Embryonic facial prominence (tissue), 1 donor: ENCODE measurements at regions not wholly inside any gene's neighbourhood (a gene's known extent, or its start where the extent isn't known, plus 50 kb on each side); places are given as distances from the start of the nearest gene placed in this dataset.
"Not testable (repeated sequence)": the region's sequence is repeated elsewhere in the genome, so short reads cannot be mapped to it uniquely, and the experiment has no call there.

Experiments
- DNase-seq: peaks from one replicate; pipeline ENCODE4 v3.0.0-alpha.2; 2016; ENCODE audit errors: extremely low spot score

- DNase-seq: no peak
These were observed 822.1 kb downstream of the TENT5A start for GRCh38 chr6:80930376-80930775.

DNA sequence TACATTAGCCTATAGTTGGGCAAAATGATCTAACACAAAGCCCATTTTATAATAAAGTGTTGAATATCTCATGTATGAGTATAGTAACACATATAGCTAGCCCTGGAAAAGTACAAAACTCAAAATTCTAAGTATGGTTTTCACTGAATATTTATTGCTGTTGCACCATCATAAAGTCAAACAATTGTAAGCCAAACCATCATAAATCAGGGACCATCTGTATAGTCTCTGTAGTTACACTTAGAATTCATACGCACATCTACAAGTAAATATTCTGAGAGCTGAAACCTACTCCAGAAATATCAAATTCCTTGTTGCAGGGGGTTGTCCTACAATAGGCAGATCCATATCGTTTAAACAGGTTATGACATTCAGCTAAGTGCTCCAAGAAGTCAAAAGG, 817.3 kb downstream of the BCKDHB start:
- no peak for DNase-seq

GRCh38 chr6:80922916-80923455, 816.5 kb downstream of the BCKDHB start:
- DNase-seq: no peak

GRCh38 chr6:80921861-80922460, 815.5 kb downstream of the BCKDHB start:
- DNase-seq: no peak

DNA sequence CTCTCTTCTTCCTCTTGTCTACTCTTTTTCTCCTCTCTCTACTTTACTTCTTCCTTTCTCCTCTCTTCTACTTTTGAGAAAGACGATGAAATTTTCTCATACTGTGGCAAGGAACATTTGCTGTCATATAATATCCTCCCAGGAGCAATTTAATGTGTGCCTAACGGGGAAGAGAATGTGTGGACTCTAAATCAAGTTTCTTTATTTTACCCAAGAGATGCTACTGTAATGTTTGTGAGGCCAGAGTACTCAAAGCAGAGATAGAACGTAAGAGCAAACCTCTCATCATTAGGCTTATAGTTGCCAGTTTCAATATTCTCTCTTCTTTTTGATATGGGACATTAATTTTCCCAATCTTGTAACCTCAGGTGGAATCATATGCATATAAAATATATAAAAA, 801.4 kb downstream of the BCKDHB start:
- DNase-seq: no peak

GRCh38 chr6:80903711-80904110, 797.2 kb downstream of the BCKDHB start:
- DNase-seq: no peak

- no peak for DNase-seq
These were observed 780.0 kb downstream of the BCKDHB start for GRCh38 chr6:80886475-80886874.

DNA sequence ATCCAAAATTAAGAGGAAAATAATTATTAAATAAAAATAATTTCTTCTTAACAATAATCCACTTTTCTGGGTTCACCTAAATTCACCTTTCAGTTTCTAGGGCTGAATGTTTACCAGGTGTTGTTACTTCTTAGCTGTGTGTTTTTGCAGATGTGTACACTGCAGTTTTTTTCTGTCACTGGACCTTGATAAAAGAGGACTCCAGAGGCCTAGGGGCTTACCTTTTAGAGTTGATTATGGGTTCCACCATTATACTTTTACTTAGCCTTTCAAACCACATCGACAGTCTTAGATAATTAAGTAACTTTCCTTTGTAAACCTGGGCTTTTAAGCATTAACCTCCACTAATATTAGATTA, 766.5 kb downstream of the BCKDHB start:
- no peak for DNase-seq

DNA sequence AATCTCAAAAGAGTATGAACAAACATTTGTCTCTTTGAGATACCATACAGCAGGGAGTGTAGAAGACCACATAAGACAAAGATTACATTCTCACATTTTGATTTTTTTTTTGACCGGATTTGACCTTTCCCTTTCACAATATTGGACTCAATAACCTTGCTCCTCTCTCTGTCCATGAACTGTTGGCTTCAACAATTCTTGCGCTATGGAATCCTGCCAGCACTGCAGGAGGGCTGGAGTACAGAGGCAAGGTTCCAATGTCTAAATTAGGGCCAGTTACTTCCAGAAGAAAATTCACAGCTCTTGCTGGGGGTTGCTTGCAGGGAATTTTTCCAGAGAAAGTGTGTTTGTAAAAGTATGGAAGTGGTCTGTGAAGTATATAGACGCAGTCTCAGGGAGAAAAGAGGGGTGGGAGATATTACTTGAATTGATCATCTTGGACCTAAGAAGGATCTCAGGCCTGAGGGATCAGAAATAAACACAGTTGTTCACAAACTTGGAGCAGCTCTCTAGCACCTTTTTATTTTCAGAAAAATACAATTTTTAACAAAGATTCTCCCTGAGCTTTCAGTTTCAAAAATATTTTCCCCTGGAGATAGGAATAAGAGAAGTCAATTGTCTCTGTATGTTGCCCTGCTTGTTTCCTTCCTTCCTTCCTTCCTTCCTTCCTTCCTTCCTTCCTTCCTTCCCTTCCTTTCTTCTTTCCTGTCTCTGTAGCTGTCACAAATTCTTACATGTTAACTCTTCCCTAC, 765.9 kb downstream of the BCKDHB start:
- no peak for DNase-seq

DNA sequence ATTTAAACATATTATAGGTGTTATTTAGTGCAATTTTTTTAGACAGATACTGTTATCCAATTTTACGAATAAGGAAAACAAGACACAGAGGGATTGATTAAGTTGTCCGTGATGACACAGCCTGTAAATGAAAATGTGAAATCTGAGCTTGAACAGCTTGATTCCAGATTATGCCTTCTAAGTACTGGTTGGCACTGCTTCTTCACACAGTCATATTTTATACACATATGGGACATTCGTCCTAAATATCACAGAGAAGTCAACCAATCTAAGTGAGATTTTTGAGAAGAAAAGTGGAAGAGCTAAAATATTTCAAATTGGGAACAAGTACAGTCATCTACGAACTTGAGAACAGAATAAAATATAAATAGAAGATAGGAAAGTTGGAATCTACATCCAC, 756.3 kb downstream of the BCKDHB start:
- DNase-seq: no peak

DNA sequence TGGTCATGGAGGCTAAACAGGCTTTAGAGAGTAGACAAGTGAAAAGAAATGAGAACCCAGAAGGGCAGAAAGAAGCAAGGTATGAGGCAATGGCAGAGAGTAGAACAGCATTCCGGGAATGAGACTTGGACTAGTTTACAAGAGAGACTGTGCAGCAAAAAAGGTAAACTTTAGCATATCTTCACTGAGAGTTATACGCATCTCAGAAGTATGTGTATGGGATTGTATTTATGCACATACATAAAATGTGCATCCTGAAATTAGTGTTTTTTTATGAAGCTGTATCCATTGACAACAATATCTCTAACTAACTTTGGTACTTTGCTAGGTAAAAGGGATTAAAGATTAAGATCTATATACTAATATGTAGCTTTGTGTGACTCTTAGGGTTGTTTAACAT, 753.6 kb downstream of the BCKDHB start:
- no peak for DNase-seq

GRCh38 chr6:80847973-80848372, 741.5 kb downstream of the BCKDHB start:
- DNase-seq: not testable (repeated sequence)

- no peak for DNase-seq
These were observed 725.9 kb downstream of the BCKDHB start for GRCh38 chr6:80832337-80832736.

- no peak for DNase-seq
These were observed 686.9 kb downstream of the BCKDHB start for GRCh38 chr6:80793411-80793810.

- no peak for DNase-seq
These were observed 685.7 kb downstream of the BCKDHB start for GRCh38 chr6:80792151-80792550.

- no peak for DNase-seq
These were observed 683.6 kb downstream of the BCKDHB start for GRCh38 chr6:80789912-80790570.

DNA sequence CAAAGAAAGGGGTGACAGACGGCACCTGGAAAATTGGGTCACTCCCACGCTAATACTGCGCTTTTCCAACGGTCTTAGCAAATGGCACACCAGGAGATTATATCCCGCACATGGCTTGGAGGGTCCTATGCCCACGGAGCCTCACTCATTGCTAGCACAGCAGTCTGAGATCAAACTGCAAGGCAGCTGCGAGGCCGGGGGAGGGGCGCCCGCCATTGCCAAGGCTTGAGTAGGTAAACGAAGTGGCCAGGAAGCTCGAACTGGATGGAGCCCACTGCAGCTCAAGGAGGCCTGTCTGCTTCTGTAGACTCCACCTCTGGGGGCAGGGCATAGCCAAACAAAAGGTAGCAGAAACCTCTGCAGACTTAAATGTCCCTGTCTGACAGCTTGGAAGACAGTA, 676.8 kb downstream of the BCKDHB start:
- DNase-seq: not testable (repeated sequence)

DNA sequence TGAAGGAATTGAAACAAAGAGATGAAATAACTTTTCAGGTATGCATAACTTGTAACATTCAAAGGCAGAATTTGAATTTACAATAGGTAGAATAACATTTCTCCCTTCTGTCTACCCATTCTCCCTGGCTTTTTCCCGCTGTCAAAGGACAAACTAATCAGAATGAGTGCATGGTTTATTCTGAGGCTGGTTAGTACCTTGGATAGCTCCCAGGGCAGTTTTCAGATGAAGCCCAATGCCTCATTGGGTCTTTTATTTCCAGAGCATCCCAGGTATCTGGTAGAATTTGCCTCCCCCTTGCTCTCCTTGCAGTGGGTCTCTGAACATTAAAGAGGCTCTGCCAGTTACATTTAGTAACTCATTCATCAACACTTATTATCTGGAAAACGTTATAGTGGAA, 665.5 kb downstream of the BCKDHB start:
- no peak for DNase-seq

DNA sequence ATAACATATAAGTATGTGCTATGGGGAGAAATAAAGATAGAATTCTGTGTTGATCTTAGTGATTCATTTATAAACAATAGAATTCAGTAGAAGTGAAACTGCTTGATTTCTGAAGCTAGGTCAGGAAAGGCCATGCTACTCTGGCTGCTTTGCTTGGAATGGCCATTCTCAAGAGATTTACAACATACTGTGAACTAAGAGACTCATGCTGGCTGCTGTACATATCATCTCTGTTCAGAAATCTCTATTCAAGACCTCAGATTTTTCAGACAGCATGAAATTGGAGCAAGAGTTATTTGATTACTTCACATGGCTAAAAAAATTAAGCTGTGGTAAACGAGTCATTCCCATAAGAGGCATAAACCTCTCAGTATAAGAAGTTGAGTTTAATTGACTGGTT, 662.6 kb downstream of the BCKDHB start:
- no peak for DNase-seq

GRCh38 chr6:80767808-80768207, 661.3 kb downstream of the BCKDHB start:
- DNase-seq: no peak

GRCh38 chr6:80744213-80744612, 637.7 kb downstream of the BCKDHB start:
- DNase-seq: no peak

DNA sequence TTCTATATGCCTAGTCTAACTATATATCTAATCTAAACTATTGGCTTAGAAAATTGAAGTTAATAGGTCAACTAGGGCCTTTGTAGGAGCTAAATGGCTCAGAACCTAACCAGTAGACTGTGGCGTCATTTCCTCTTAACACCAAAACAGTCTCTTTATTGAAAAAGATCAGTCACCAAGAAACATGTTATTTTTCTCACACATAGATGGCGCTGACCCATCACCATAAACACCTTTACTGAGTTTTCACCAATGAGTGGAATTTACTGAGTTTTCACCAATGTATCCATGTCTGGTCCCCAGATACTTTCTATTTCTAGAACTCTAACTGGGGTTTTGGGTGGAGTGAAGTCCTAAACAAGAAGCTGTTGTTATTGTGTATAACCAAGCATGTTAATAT, 636.0 kb downstream of the BCKDHB start:
- DNase-seq: no peak

GRCh38 chr6:80733641-80734040, 627.2 kb downstream of the BCKDHB start:
- DNase-seq: no peak
